Islet precursor cell (in vitro differentiated cells): ENCODE measurements at regions not wholly inside any gene's neighbourhood (a gene's known extent, or its start where the extent isn't known, plus 50 kb on each side); places are given as distances from the start of the nearest gene placed in this dataset.

ENCODE experiments used
- DNase-seq: peaks from one replicate; pipeline ENCODE4 v3.0.0-alpha.2; 2018

GRCh38 chr18:51654488-51655326 is 457.2 kb upstream of the MEX3C start:
- DNase-seq = peak; percentile 67

GRCh38 chr18:51655327-51655698 is 457.8 kb upstream of the MEX3C start:
- DNase-seq = no peak

GRCh38 chr18:51656249-51656648 is 458.8 kb upstream of the MEX3C start:
- no peak for DNase-seq

GRCh38 chr18:51658436-51658835 is 461.0 kb upstream of the MEX3C start:
- no peak for DNase-seq

GRCh38 chr18:51659781-51660180 is 462.3 kb upstream of the MEX3C start:
- no peak for DNase-seq

- no peak for DNase-seq
Observed at GRCh38 chr18:51660188-51660715, 462.8 kb upstream of the MEX3C start.

GRCh38 chr18:51664236-51664635 is 466.8 kb upstream of the MEX3C start:
- DNase-seq = no peak

- DNase-seq = no peak
Observed at GRCh38 chr18:51666763-51667191, 469.3 kb upstream of the MEX3C start.

- peak; percentile 73 for DNase-seq
Observed at GRCh38 chr18:51668101-51668500, 470.6 kb upstream of the MEX3C start.

- DNase-seq = no peak
Observed at GRCh38 chr18:51668607-51669006, 471.1 kb upstream of the MEX3C start.

GRCh38 chr18:51686590-51686989 is 489.1 kb upstream of the MEX3C start:
- no peak for DNase-seq

- no peak for DNase-seq
Observed at GRCh38 chr18:51687845-51688585, 490.5 kb upstream of the MEX3C start.

GRCh38 chr18:51692612-51693011 is 495.1 kb upstream of the MEX3C start:
- DNase-seq = no peak

- DNase-seq = no peak
Observed at GRCh38 chr18:51711298-51711889, 513.9 kb upstream of the MEX3C start.

GRCh38 chr18:51712821-51713220 is 515.3 kb upstream of the MEX3C start:
- no peak for DNase-seq

- no peak for DNase-seq
Observed at GRCh38 chr18:51716277-51716676, 518.8 kb upstream of the MEX3C start.

- DNase-seq = no peak
Observed at GRCh38 chr18:51721388-51721787, 523.9 kb upstream of the MEX3C start.

- DNase-seq = no peak
Observed at GRCh38 chr18:51721996-51722395, 524.5 kb upstream of the MEX3C start.

- no peak for DNase-seq
Observed at GRCh38 chr18:51724790-51725721, 527.6 kb upstream of the MEX3C start.

GRCh38 chr18:51726614-51727013 is 529.1 kb upstream of the MEX3C start:
- DNase-seq = no peak

- no peak for DNase-seq
Observed at GRCh38 chr18:51727780-51728179, 530.3 kb upstream of the MEX3C start.

- no peak for DNase-seq
Observed at GRCh38 chr18:51731070-51731469, 533.6 kb upstream of the MEX3C start.
